ENCODE measurements at regions not wholly inside any gene's neighbourhood (a gene's known extent, or its start where the extent isn't known, plus 50 kb on each side); places are given as distances from the start of the nearest gene placed in this dataset.
A peak's percentile ranks its signal among the peaks of the same experiment; 100 is the strongest.

DNA sequence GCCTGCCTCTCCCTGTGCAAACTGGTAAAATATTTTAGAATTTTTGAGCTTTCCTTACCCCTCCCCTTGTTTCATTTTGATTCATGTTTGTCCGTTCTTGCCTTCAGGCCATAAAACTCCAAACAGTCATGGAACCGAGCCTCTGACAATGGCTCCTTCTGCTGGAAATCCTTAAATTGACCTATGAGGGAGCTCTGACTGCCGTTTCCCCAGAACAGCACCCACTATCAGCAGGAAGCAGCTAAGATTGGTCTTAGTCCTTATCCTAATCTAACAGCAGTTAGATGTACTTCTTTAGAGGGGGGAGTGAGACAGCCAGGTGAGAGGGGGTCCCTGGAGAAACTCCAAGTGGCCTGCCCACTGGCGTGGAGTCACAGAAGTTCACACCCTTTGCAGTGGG is 106.7 kb downstream of the FAM174A start:
- TF ChIP-seq ZNF114 (CRISPR knock-in tag; IDR thresholded peaks at IDR 0.05) = no peak
- TF ChIP-seq, protein P1, sequence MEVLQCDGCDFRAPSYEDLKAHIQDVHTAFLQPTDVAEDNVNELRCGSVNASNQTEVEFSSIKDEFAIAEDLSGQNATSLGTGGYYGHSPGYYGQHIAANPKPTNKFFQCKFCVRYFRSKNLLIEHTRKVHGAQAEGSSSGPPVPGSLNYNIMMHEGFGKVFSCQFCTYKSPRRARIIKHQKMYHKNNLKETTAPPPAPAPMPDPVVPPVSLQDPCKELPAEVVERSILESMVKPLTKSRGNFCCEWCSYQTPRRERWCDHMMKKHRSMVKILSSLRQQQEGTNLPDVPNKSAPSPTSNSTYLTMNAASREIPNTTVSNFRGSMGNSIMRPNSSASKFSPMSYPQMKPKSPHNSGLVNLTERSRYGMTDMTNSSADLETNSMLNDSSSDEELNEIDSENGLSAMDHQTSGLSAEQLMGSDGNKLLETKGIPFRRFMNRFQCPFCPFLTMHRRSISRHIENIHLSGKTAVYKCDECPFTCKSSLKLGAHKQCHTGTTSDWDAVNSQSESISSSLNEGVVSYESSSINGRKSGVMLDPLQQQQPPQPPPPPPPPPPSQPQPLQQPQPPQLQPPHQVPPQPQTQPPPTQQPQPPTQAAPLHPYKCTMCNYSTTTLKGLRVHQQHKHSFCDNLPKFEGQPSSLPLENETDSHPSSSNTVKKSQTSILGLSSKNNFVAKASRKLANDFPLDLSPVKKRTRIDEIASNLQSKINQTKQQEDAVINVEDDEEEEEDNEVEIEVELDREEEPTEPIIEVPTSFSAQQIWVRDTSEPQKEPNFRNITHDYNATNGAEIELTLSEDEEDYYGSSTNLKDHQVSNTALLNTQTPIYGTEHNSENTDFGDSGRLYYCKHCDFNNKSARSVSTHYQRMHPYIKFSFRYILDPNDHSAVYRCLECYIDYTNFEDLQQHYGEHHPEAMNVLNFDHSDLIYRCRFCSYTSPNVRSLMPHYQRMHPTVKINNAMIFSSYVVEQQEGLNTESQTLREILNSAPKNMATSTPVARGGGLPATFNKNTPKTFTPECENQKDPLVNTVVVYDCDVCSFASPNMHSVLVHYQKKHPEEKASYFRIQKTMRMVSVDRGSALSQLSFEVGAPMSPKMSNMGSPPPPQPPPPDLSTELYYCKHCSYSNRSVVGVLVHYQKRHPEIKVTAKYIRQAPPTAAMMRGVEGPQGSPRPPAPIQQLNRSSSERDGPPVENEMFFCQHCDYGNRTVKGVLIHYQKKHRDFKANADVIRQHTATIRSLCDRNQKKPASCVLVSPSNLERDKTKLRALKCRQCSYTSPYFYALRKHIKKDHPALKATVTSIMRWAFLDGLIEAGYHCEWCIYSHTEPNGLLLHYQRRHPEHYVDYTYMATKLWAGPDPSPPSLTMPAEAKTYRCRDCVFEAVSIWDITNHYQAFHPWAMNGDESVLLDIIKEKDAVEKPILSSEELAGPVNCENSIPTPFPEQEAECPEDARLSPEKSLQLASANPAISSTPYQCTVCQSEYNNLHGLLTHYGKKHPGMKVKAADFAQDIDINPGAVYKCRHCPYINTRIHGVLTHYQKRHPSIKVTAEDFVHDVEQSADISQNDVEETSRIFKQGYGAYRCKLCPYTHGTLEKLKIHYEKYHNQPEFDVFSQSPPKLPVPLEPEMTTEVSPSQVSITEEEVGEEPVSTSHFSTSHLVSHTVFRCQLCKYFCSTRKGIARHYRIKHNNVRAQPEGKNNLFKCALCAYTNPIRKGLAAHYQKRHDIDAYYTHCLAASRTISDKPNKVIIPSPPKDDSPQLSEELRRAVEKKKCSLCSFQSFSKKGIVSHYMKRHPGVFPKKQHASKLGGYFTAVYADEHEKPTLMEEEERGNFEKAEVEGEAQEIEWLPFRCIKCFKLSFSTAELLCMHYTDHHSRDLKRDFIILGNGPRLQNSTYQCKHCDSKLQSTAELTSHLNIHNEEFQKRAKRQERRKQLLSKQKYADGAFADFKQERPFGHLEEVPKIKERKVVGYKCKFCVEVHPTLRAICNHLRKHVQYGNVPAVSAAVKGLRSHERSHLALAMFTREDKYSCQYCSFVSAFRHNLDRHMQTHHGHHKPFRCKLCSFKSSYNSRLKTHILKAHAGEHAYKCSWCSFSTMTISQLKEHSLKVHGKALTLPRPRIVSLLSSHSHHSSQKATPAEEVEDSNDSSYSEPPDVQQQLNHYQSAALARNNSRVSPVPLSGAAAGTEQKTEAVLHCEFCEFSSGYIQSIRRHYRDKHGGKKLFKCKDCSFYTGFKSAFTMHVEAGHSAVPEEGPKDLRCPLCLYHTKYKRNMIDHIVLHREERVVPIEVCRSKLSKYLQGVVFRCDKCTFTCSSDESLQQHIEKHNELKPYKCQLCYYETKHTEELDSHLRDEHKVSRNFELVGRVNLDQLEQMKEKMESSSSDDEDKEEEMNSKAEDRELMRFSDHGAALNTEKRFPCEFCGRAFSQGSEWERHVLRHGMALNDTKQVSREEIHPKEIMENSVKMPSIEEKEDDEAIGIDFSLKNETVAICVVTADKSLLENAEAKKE (CRISPR knock-in tag; IDR thresholded peaks at IDR 0.05) = no peak
- H3K4me1 Mint-ChIP-seq = peaks cover 21% of the 10 kb centered on the region
- no peak overlapping the region for H3K27ac Mint-ChIP-seq

DNA sequence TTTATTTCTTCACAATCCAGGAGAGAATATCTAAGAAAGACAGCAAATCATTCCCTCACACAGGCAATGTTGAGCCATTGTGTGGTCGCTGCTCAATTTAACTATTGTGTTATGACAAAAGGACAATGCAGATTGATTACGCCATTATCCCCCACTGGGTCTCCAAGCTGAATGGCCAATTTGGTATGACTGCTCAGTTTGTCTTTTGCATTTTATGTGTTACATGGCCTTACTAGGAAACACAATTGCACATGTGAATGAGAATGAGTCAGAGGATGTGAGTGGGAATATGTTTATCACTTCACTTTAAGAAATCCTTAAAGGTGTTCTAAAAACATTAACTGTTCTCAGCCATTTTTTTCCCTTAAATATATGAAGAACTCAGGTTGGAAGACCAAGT is 108.3 kb downstream of the FAM174A start:
- Histone ChIP-seq H2AFZ (no peak overlapping the region), H3F3A (replicated peaks; ENCODE audit: low read depth) (no peaks in the 10 kb centered on the region), H3K4me2 (peak overlapping the region; percentile 8; the same call in 1 of the 2 replicates), H3K36me3 (ENCODE audit: insufficient read depth) (no peaks in the 10 kb centered on the region), H3K27ac (ENCODE audit: low read depth) (no peak overlapping the region), H4K20me1 (replicated peaks; ENCODE audit: insufficient read depth) (no peaks in the 10 kb centered on the region), H3K9me2 (ENCODE audit: insufficient read depth) (peaks cover 5% of the 10 kb centered on the region), H3K4me1 (ENCODE audit: insufficient read depth) (peaks cover 12% of the 10 kb centered on the region), H3K79me2 (replicated peaks; ENCODE audit: insufficient read depth) (no peaks in the 10 kb centered on the region), H3K4me3 (no peak overlapping the region), H3K27me3 (ENCODE audit: insufficient read depth) (no peaks in the 10 kb centered on the region)
- no peaks in the 10 kb centered on the region; the same call in 2 of the 3 replicates for H3K9me3 Mint-ChIP-seq
- H3K27ac Mint-ChIP-seq = 0 out of 2 replicates have a peak overlapping the region, but pooled peaks have one; percentile 44
- no peak overlapping the region for H3K4me3 Mint-ChIP-seq
- DNase-seq (ENCODE audit: low spot score) = no peak
- ATAC-seq = no peak; the same call in 1 of the 3 replicates
- H3K4me1 Mint-ChIP-seq = peaks cover 24% of the 10 kb centered on the region
- H3K36me3 Mint-ChIP-seq (ENCODE audit: low read depth) = no peaks in the 10 kb centered on the region
- peaks cover 4% of the 10 kb centered on the region for H3K27me3 Mint-ChIP-seq (ENCODE audit: insufficient read depth, low read depth, poor library complexity)
- TF ChIP-seq JUNB (IDR thresholded peaks at IDR 0.05; ENCODE audit: unreplicated experiment) = no peak
- no peak for TF ChIP-seq NANOG (IDR thresholded peaks at IDR 0.05; ENCODE audit: borderline replicate concordance)
- TF ChIP-seq ZNF331 (CRISPR knock-in tag; IDR thresholded peaks at IDR 0.05; ENCODE audit: low read depth) = no peak
- TF ChIP-seq, protein P2, sequence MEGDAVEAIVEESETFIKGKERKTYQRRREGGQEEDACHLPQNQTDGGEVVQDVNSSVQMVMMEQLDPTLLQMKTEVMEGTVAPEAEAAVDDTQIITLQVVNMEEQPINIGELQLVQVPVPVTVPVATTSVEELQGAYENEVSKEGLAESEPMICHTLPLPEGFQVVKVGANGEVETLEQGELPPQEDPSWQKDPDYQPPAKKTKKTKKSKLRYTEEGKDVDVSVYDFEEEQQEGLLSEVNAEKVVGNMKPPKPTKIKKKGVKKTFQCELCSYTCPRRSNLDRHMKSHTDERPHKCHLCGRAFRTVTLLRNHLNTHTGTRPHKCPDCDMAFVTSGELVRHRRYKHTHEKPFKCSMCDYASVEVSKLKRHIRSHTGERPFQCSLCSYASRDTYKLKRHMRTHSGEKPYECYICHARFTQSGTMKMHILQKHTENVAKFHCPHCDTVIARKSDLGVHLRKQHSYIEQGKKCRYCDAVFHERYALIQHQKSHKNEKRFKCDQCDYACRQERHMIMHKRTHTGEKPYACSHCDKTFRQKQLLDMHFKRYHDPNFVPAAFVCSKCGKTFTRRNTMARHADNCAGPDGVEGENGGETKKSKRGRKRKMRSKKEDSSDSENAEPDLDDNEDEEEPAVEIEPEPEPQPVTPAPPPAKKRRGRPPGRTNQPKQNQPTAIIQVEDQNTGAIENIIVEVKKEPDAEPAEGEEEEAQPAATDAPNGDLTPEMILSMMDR (conservative IDR thresholded peaks at IDR 0.05; ENCODE audit: low read depth in 2 of 2) = no peak
- TF ChIP-seq, protein P3, sequence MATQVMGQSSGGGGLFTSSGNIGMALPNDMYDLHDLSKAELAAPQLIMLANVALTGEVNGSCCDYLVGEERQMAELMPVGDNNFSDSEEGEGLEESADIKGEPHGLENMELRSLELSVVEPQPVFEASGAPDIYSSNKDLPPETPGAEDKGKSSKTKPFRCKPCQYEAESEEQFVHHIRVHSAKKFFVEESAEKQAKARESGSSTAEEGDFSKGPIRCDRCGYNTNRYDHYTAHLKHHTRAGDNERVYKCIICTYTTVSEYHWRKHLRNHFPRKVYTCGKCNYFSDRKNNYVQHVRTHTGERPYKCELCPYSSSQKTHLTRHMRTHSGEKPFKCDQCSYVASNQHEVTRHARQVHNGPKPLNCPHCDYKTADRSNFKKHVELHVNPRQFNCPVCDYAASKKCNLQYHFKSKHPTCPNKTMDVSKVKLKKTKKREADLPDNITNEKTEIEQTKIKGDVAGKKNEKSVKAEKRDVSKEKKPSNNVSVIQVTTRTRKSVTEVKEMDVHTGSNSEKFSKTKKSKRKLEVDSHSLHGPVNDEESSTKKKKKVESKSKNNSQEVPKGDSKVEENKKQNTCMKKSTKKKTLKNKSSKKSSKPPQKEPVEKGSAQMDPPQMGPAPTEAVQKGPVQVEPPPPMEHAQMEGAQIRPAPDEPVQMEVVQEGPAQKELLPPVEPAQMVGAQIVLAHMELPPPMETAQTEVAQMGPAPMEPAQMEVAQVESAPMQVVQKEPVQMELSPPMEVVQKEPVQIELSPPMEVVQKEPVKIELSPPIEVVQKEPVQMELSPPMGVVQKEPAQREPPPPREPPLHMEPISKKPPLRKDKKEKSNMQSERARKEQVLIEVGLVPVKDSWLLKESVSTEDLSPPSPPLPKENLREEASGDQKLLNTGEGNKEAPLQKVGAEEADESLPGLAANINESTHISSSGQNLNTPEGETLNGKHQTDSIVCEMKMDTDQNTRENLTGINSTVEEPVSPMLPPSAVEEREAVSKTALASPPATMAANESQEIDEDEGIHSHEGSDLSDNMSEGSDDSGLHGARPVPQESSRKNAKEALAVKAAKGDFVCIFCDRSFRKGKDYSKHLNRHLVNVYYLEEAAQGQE (IDR thresholded peaks at IDR 0.05; ENCODE audit: unreplicated experiment) = no peak
- no peak for TF ChIP-seq STAT1 (IDR thresholded peaks at IDR 0.05; ENCODE audit: unreplicated experiment)
- no peak for TF ChIP-seq EZH2phosphoT487 (IDR thresholded peaks at IDR 0.05; ENCODE audit: unreplicated experiment)
- no peak for TF ChIP-seq ZNF114 (CRISPR knock-in tag; IDR thresholded peaks at IDR 0.05)

More for the DNA sequence above, 106.7 kb downstream of the FAM174A start:
- H3F3A ChIP-seq (replicated peaks; ENCODE audit: low read depth) = no peaks in the 10 kb centered on the region
- no peak overlapping the region for H3K27ac ChIP-seq (ENCODE audit: low read depth)
- no peak for ATAC-seq
- H3K27me3 ChIP-seq (ENCODE audit: insufficient read depth) = no peaks in the 10 kb centered on the region
- peaks cover 5% of the 10 kb centered on the region for H3K9me2 ChIP-seq (ENCODE audit: insufficient read depth)
- DNase-seq (ENCODE audit: low spot score) = no peak
- H3K4me2 ChIP-seq = no peak overlapping the region
- no peak overlapping the region for H3K4me3 ChIP-seq
- no peaks in the 10 kb centered on the region for H3K36me3 ChIP-seq (ENCODE audit: insufficient read depth)
- Mint-ChIP-seq H3K27me3 (ENCODE audit: insufficient read depth, low read depth, poor library complexity) (peaks cover 4% of the 10 kb centered on the region), H3K4me3 (no peak overlapping the region), H3K36me3 (ENCODE audit: low read depth) (no peaks in the 10 kb centered on the region), H3K9me3 (no peaks in the 10 kb centered on the region; the same call in 2 of the 3 replicates)
- H3K79me2 ChIP-seq (replicated peaks; ENCODE audit: insufficient read depth) = no peaks in the 10 kb centered on the region
- H3K4me1 ChIP-seq (ENCODE audit: insufficient read depth) = peaks cover 12% of the 10 kb centered on the region
- H4K20me1 ChIP-seq (replicated peaks; ENCODE audit: insufficient read depth) = no peaks in the 10 kb centered on the region
- peak overlapping the region; percentile 19; the same call in 1 of the 2 replicates for H2AFZ ChIP-seq

All from GM23338 (cell line).